Endothelial cell of umbilical vein (primary cell): ENCODE measurements at regions not wholly inside any gene's neighbourhood (a gene's known extent, or its start where the extent isn't known, plus 50 kb on each side); places are given as distances from the start of the nearest gene placed in this dataset.

Experiments used
- BruUV-seq: library from RNA; stranded (reverse); fragments of 400-500 nt; replicated peaks from 2 replicates; lab custom pipeline; 2021; lab: Mats Ljungman, UMichigan
- CTCF ChIA-PET: fragments of 300-600, 350-600 bp; sonication (Branson Sonifier 250); formaldehyde crosslinking; loops from one replicate; lab custom pipeline; 2021; ENCODE audit warnings: antibody characterized with exemption, inconsistent platforms; lab: Charles Lee
- POLR2A ChIA-PET: fragments of 300-600, 350-600 bp; sonication (Branson Sonifier 250); formaldehyde crosslinking; loops from one replicate; lab custom pipeline; 2021; ENCODE audit warnings: antibody characterized with exemption, inconsistent platforms; lab: Charles Lee
- DNase-seq: peaks from one replicate; pipeline ENCODE4 v3.0.0-alpha.2; 2011; ENCODE audit warnings: low read depth, low spot score
- FAIRE-seq: peaks from 2 replicates; lab custom pipeline; 2011; peaks lifted over from hg19 to GRCh38; lab: Jason Lieb, UNC
- H2AFZ ChIP-seq: 2 replicates; pipeline ENCODE4 v1.6.0; 2012; ENCODE audit warnings: low read depth, low read length, control low read depth, inconsistent platforms
- H3K27ac ChIP-seq: 2 replicates; pipeline ENCODE4 v1.5.1; 2011; ENCODE audit warnings: low read depth, mild to moderate bottlenecking, control low read depth, low read length, moderate library complexity; ENCODE audit not compliant: insufficient read depth
- H3K27me3 ChIP-seq, 2 experiments: 2 replicates each; pipeline versions ENCODE4 v1.6.0 to v1.6.1; 2011; ENCODE audit warnings: low read length in 2 of 2, mixed read lengths in 1 of 2; ENCODE audit not compliant: control insufficient read depth in 2 of 2, insufficient read depth in 2 of 2
- H3K36me3 ChIP-seq, 2 experiments: 2 replicates in 1 of 2; 3 replicates in 1 of 2; pipeline ENCODE4 v1.5.1; 2011; ENCODE audit warnings: low read length in 2 of 2, mild to moderate bottlenecking in 1 of 2, moderate library complexity in 1 of 2; ENCODE audit not compliant: control insufficient read depth in 2 of 2, insufficient read depth in 2 of 2; ENCODE audit errors: extremely low read depth in 1 of 2
- H3K4me1 ChIP-seq: 3 replicates; pipeline ENCODE4 v1.5.1; 2011; ENCODE audit warnings: mild to moderate bottlenecking, low read length; ENCODE audit not compliant: control insufficient read depth, insufficient read depth; ENCODE audit errors: extremely low read depth
- H3K4me2 ChIP-seq: 2 replicates; pipeline ENCODE4 v1.6.1; 2011; ENCODE audit warnings: low read length, control low read depth, mixed read lengths; ENCODE audit not compliant: insufficient read depth
- H3K4me3 ChIP-seq, 3 experiments: fragments of 200-600 bp in 1 of 3; sonication (generic), shearing (Covaris generic) in 1 of 3; replicated peaks in 1 of 3; 2 replicates each; pipeline ENCODE4 v1.5.1; 2011 to 2016; ENCODE audit warnings: control low read depth in 3 of 3, low read length in 3 of 3, mild to moderate bottlenecking in 2 of 3, inconsistent platforms in 1 of 3, low read depth in 1 of 3, moderate library complexity in 1 of 3; ENCODE audit not compliant: insufficient read depth in 1 of 3
- H3K79me2 ChIP-seq: 2 replicates; pipeline ENCODE4 v1.6.0; 2012; ENCODE audit warnings: low read length, inconsistent platforms; ENCODE audit not compliant: control insufficient read depth, insufficient read depth
- H3K9ac ChIP-seq: replicated peaks from 2 replicates; pipeline ENCODE3; 2011; ENCODE audit warnings: low read length, control low read depth; ENCODE audit not compliant: insufficient read depth; ENCODE audit errors: extremely low read depth
- H3K9me1 ChIP-seq: replicated peaks from 3 replicates; pipeline ENCODE4 v1.6.0; 2011; ENCODE audit warnings: mild to moderate bottlenecking, low read length; ENCODE audit not compliant: control insufficient read depth, insufficient read depth; ENCODE audit errors: extremely low read depth
- H3K9me3 ChIP-seq: replicated peaks from 2 replicates; pipeline ENCODE4 v1.5.1; 2012; ENCODE audit warnings: low read length, inconsistent platforms; ENCODE audit not compliant: control insufficient read depth, insufficient read depth
- H4K20me1 ChIP-seq: replicated peaks from 2 replicates; pipeline ENCODE3; 2011; ENCODE audit warnings: mild to moderate bottlenecking, low read length; ENCODE audit not compliant: control insufficient read depth, insufficient read depth; ENCODE audit errors: extremely low read depth
- EZH2 ChIP-seq: IDR thresholded peaks from 2 replicates; pipeline ENCODE4 v1.6.1; 2012; ENCODE audit warnings: borderline replicate concordance, low read depth, mild to moderate bottlenecking, moderate library complexity, low read length, inconsistent platforms; ENCODE audit not compliant: severe bottlenecking
- FOS ChIP-seq: IDR thresholded peaks from 2 replicates; pipeline ENCODE4 v1.6.1; 2011; ENCODE audit warnings: mild to moderate bottlenecking, low read length, moderate library complexity, borderline replicate concordance; ENCODE audit not compliant: insufficient read depth
- GATA2 ChIP-seq: IDR thresholded peaks from 2 replicates; pipeline ENCODE4 v1.7.0; 2011; ENCODE audit warnings: low read depth, mild to moderate bottlenecking, moderate library complexity, mixed read lengths, low read length; ENCODE audit not compliant: insufficient read length, insufficient read depth
- JUN ChIP-seq: IDR thresholded peaks from 2 replicates; pipeline ENCODE4 v1.6.1; 2011; ENCODE audit warnings: borderline replicate concordance, low read depth; ENCODE audit not compliant: insufficient read length, insufficient read depth
- MAX ChIP-seq: IDR thresholded peaks from 2 replicates; pipeline ENCODE4 v1.6.1; 2011; ENCODE audit not compliant: insufficient read depth, insufficient read length
- MYC ChIP-seq: IDR thresholded peaks from one replicate; pipeline ENCODE4 v1.6.1; 2011; ENCODE audit warnings: mild to moderate bottlenecking, low read depth, low read length
- POLR2A ChIP-seq: IDR thresholded peaks from 2 replicates; pipeline ENCODE4 v1.6.1; 2012; ENCODE audit warnings: low read depth, mild to moderate bottlenecking, control low read depth, low read length
- POLR2AphosphoS5 ChIP-seq: IDR thresholded peaks from 2 replicates; pipeline ENCODE4 v1.6.1; 2012; ENCODE audit warnings: low read depth, mild to moderate bottlenecking, control low read depth, low read length, moderate library complexity; ENCODE audit not compliant: insufficient read depth
- dilution Hi-C: fragments of 300-500 bp; cut with MboI; formaldehyde crosslinking; loops from one replicate; pipeline ENCODE4 v1.15.0; 2019; ENCODE audit warnings: low sequenced_read_pairs; ENCODE audit not compliant: extremely low pct_ligation_motif_present
- intact Hi-C: fragments of 100-400 bp; cut with micrococcal nuclease; formaldehyde crosslinking; loops from one replicate; pipeline ENCODE4 v1.10.0; 2022
- TF ChIP-seq, protein P1 (sequence below), 2 donors: IDR thresholded peaks; 1 replicate in 1 of 2; 2 replicates in 1 of 2; pipeline ENCODE4 v1.5.1; 2011; ENCODE audit warnings: low read length in 2 of 2, mild to moderate bottlenecking in 2 of 2, moderate library complexity in 2 of 2, control low read depth in 1 of 2, inconsistent platforms in 1 of 2, low read depth in 1 of 2; ENCODE audit not compliant: insufficient read depth in 1 of 2; ENCODE audit errors: extremely low read depth in 1 of 2

- Histone ChIP-seq H3K4me3 (no peak overlapping the region), H3K36me3 (no peaks in the 10 kb centered on the region), H3K27me3 (peaks cover 0 to 6% of the 10 kb centered on the region in 2 experiments), H3K4me2 (no peak overlapping the region), H3K9ac (no peak overlapping the region), H3K79me2 (no peaks in the 10 kb centered on the region), H3K9me1 (no peaks in the 10 kb centered on the region), H4K20me1 (no peaks in the 10 kb centered on the region), H3K9me3 (no peaks in the 10 kb centered on the region), H2AFZ (no peak overlapping the region), H3K27ac (no peak overlapping the region), H3K4me1 (peaks cover 8% of the 10 kb centered on the region)
- dilution Hi-C loops (no loop called here), intact Hi-C loops (no loop called here)
- BruUV-seq, result no TSS peak
- FAIRE-seq, result no peak
- DNase-seq, result no peak
- TF ChIP-seq, protein P1, sequence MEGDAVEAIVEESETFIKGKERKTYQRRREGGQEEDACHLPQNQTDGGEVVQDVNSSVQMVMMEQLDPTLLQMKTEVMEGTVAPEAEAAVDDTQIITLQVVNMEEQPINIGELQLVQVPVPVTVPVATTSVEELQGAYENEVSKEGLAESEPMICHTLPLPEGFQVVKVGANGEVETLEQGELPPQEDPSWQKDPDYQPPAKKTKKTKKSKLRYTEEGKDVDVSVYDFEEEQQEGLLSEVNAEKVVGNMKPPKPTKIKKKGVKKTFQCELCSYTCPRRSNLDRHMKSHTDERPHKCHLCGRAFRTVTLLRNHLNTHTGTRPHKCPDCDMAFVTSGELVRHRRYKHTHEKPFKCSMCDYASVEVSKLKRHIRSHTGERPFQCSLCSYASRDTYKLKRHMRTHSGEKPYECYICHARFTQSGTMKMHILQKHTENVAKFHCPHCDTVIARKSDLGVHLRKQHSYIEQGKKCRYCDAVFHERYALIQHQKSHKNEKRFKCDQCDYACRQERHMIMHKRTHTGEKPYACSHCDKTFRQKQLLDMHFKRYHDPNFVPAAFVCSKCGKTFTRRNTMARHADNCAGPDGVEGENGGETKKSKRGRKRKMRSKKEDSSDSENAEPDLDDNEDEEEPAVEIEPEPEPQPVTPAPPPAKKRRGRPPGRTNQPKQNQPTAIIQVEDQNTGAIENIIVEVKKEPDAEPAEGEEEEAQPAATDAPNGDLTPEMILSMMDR (IDR thresholded peaks at IDR 0.05; ENCODE audit: extremely low read depth in 1 of 2, insufficient read depth in 1 of 2, low read depth in 1 of 2, low read length in 2 of 2), result no peak
- TF ChIP-seq GATA2, result no peak
- TF ChIP-seq POLR2A, result no peak
- no peak for TF ChIP-seq EZH2
- no peak for TF ChIP-seq MAX
- TF ChIP-seq FOS, result no peak
- ChIA-PET POLR2A (no interaction called here), CTCF (no interaction called here)
Measured at GRCh38 chr4:53649357-53649756, 58.1 kb upstream of the LNX1 start.

GRCh38 chr4:53647547-53647946, 56.3 kb upstream of the LNX1 start:
- H3K4me1 ChIP-seq, result peaks cover 8% of the 10 kb centered on the region
- no peak for FAIRE-seq
- intact Hi-C loops (no loop called here), dilution Hi-C loops (no loop called here)
- POLR2A ChIA-PET, result no interaction called here
- H3K27ac ChIP-seq, result no peak overlapping the region
- no peak overlapping the region for H3K4me3 ChIP-seq
- no peaks in the 10 kb centered on the region for H3K36me3 ChIP-seq
- H4K20me1 ChIP-seq, result no peaks in the 10 kb centered on the region
- CTCF ChIA-PET, result no interaction called here
- H3K9me1 ChIP-seq, result no peaks in the 10 kb centered on the region
- BruUV-seq, result no TSS peak
- H3K4me2 ChIP-seq, result no peak overlapping the region
- H3K9ac ChIP-seq, result no peak overlapping the region
- TF ChIP-seq GATA2 (no peak), MAX (no peak), POLR2A (no peak), POLR2AphosphoS5 (no peak), FOS (no peak), MYC (no peak), EZH2 (no peak), JUN (no peak)
- TF ChIP-seq, protein P1 (IDR thresholded peaks at IDR 0.05; ENCODE audit: extremely low read depth in 1 of 2, insufficient read depth in 1 of 2, low read depth in 1 of 2, low read length in 2 of 2), result no peak
- no peaks in the 10 kb centered on the region for H3K79me2 ChIP-seq
- peaks cover 0 to 4% of the 10 kb centered on the region in 2 experiments for H3K27me3 ChIP-seq
- no peaks in the 10 kb centered on the region for H3K9me3 ChIP-seq
- no peak for DNase-seq
- no peak overlapping the region for H2AFZ ChIP-seq
